ENCODE measurements at regions not wholly inside any gene's neighbourhood (a gene's known extent, or its start where the extent isn't known, plus 50 kb on each side); places are given as distances from the start of the nearest gene placed in this dataset.

- TF ChIP-seq ZBTB33 (CRISPR knock-in tag; IDR thresholded peaks at IDR 0.05) = no peak
- no peak for TF ChIP-seq ZNF277 (CRISPR knock-in tag; IDR thresholded peaks at IDR 0.05; ENCODE audit: borderline replicate concordance)
- TF ChIP-seq JUN (IDR thresholded peaks at IDR 0.05; ENCODE audit: borderline replicate concordance, low read depth, low read length) = no peak
- no peak for TF ChIP-seq JUN (CRISPR knock-in tag; IDR thresholded peaks at IDR 0.05; ENCODE audit: borderline replicate concordance)
- no peak for TF ChIP-seq CTCF (IDR thresholded peaks at IDR 0.05 in 2 of 3, conservative IDR thresholded peaks at IDR 0.05 in 1 of 3; ENCODE audit: insufficient read depth in 2 of 3, low read depth in 1 of 3, low read length in 3 of 3)
- TF ChIP-seq GTF3C2 (IDR thresholded peaks at IDR 0.05; ENCODE audit: borderline replicate concordance, extremely low read depth, insufficient read length) = no peak
- TF ChIP-seq ELK1 (CRISPR knock-in tag; IDR thresholded peaks at IDR 0.05) = no peak
- TF ChIP-seq SAP30 (IDR thresholded peaks at IDR 0.05; ENCODE audit: borderline replicate concordance, insufficient read depth, low read depth, low read length, poor library complexity, severe bottlenecking) = no peak
- TF ChIP-seq ZNF644 (tag; IDR thresholded peaks at IDR 0.05; ENCODE audit: low read depth) = no peak
- no peak for TF ChIP-seq POLR2AphosphoS5 (IDR thresholded peaks at IDR 0.05; ENCODE audit: control insufficient read depth, insufficient read depth, low read depth, low read length)
- TF ChIP-seq CREB1 (IDR thresholded peaks at IDR 0.05) = no peak
- TF ChIP-seq CREB1 (CRISPR knock-in tag; IDR thresholded peaks at IDR 0.05) = no peak
- no peak for TF ChIP-seq LCOR (CRISPR knock-in tag; IDR thresholded peaks at IDR 0.05)
- no peak for TF ChIP-seq POLR2AphosphoS2 (IDR thresholded peaks at IDR 0.05; ENCODE audit: low read length)
These were observed 59.7 kb upstream of the RBFOX2 start for GRCh38 chr22:36088292-36088691.

Data from K562 (cell line).